RPMI7951 (cell line): ENCODE measurements at regions not wholly inside any gene's neighbourhood (a gene's known extent, or its start where the extent isn't known, plus 50 kb on each side); places are given as distances from the start of the nearest gene placed in this dataset.
"Not testable (repeated sequence)": the region's sequence is repeated elsewhere in the genome, so short reads cannot be mapped to it uniquely, and the experiment has no call there.

ENCODE experiments used
- DNase-seq: peaks from one replicate; pipeline ENCODE4 v3.0.0-alpha.2; 2012; ENCODE audit warnings: low read depth

GRCh38 chr3:5750091-5750490 lies 562.6 kb downstream of the EDEM1 start:
- no peak for DNase-seq

- no peak for DNase-seq
Observed at GRCh38 chr3:5750874-5751640, 563.5 kb downstream of the EDEM1 start.

GRCh38 chr3:5754602-5755001 lies 567.1 kb downstream of the EDEM1 start:
- DNase-seq = no peak

GRCh38 chr3:5756443-5756842 lies 568.9 kb downstream of the EDEM1 start:
- no peak for DNase-seq

GRCh38 chr3:5757213-5757804 lies 569.8 kb downstream of the EDEM1 start:
- DNase-seq = no peak

GRCh38 chr3:5758699-5759098 lies 571.2 kb downstream of the EDEM1 start:
- DNase-seq = no peak

- DNase-seq = no peak
Observed at GRCh38 chr3:5762506-5762905, 575.0 kb downstream of the EDEM1 start.

GRCh38 chr3:5766848-5767247 lies 579.3 kb downstream of the EDEM1 start:
- DNase-seq = no peak

- no peak for DNase-seq
Observed at GRCh38 chr3:5767304-5767703, 579.8 kb downstream of the EDEM1 start.

- no peak for DNase-seq
Observed at GRCh38 chr3:5768281-5768945, 580.9 kb downstream of the EDEM1 start.

GRCh38 chr3:5769825-5770224 lies 582.3 kb downstream of the EDEM1 start:
- DNase-seq = no peak

GRCh38 chr3:5774337-5774736 lies 586.8 kb downstream of the EDEM1 start:
- no peak for DNase-seq

- DNase-seq = not testable (repeated sequence)
Observed at GRCh38 chr3:5775100-5775499, 587.6 kb downstream of the EDEM1 start.

GRCh38 chr3:5784690-5785089 lies 597.2 kb downstream of the EDEM1 start:
- no peak for DNase-seq

GRCh38 chr3:5787861-5788488 lies 600.5 kb downstream of the EDEM1 start:
- no peak for DNase-seq

GRCh38 chr3:5788496-5788895 lies 601.0 kb downstream of the EDEM1 start:
- DNase-seq = no peak

- DNase-seq = peak; percentile 10
Observed at GRCh38 chr3:5791558-5791957, 604.1 kb downstream of the EDEM1 start.

GRCh38 chr3:5796541-5796940 lies 609.0 kb downstream of the EDEM1 start:
- no peak for DNase-seq

- DNase-seq = no peak
Observed at GRCh38 chr3:5798809-5799208, 611.3 kb downstream of the EDEM1 start.

- no peak for DNase-seq
Observed at GRCh38 chr3:5799398-5799797, 611.9 kb downstream of the EDEM1 start.

- no peak for DNase-seq
Observed at GRCh38 chr3:5800965-5801364, 613.5 kb downstream of the EDEM1 start.

- no peak for DNase-seq
Observed at GRCh38 chr3:5806192-5806591, 618.7 kb downstream of the EDEM1 start.
